ENCODE measurements at regions not wholly inside any gene's neighbourhood (a gene's known extent, or its start where the extent isn't known, plus 50 kb on each side); places are given as distances from the start of the nearest gene placed in this dataset.

DNA sequence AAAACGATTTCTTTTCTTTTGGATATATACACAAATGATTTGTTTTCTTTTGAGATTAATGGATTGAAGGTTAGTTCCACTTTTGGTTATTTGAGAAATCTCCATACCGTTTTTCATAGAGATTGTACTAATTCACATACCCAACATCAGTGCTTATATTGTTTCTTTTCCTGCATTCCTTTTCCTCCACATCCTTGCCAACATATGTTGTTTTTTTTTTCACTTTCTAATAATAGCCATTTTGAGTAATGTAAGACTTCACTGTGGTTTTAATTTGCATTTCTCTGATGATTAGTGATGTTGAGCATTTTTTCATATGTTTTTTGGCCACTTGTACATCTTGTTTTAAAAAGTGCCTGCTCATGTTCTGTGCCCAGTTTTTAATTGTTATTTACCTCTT lies 846.4 kb upstream of the EYS start (continued):
- TF ChIP-seq, protein P1, sequence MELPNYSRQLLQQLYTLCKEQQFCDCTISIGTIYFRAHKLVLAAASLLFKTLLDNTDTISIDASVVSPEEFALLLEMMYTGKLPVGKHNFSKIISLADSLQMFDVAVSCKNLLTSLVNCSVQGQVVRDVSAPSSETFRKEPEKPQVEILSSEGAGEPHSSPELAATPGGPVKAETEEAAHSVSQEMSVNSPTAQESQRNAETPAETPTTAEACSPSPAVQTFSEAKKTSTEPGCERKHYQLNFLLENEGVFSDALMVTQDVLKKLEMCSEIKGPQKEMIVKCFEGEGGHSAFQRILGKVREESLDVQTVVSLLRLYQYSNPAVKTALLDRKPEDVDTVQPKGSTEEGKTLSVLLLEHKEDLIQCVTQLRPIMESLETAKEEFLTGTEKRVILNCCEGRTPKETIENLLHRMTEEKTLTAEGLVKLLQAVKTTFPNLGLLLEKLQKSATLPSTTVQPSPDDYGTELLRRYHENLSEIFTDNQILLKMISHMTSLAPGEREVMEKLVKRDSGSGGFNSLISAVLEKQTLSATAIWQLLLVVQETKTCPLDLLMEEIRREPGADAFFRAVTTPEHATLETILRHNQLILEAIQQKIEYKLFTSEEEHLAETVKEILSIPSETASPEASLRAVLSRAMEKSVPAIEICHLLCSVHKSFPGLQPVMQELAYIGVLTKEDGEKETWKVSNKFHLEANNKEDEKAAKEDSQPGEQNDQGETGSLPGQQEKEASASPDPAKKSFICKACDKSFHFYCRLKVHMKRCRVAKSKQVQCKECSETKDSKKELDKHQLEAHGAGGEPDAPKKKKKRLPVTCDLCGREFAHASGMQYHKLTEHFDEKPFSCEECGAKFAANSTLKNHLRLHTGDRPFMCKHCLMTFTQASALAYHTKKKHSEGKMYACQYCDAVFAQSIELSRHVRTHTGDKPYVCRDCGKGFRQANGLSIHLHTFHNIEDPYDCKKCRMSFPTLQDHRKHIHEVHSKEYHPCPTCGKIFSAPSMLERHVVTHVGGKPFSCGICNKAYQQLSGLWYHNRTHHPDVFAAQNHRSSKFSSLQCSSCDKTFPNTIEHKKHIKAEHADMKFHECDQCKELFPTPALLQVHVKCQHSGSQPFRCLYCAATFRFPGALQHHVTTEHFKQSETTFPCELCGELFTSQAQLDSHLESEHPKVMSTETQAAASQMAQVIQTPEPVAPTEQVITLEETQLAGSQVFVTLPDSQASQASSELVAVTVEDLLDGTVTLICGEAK (IDR thresholded peaks at IDR 0.05): no peak
- TF ChIP-seq, protein P1 (CRISPR knock-in tag; IDR thresholded peaks at IDR 0.05): no peak
- no peak for TF ChIP-seq ZNF586 (CRISPR knock-in tag; conservative IDR thresholded peaks at IDR 0.05)
- no peak for TF ChIP-seq CHD4 (IDR thresholded peaks at IDR 0.05; ENCODE audit: insufficient read depth, insufficient replicate concordance, low read depth, low read length, poor library complexity, severe bottlenecking)
- no peak for TF ChIP-seq DACH1 (IDR thresholded peaks at IDR 0.05; ENCODE audit: partially characterized antibody)

Data from K562 (cell line).